HCT116 (cell line): ENCODE measurements at regions not wholly inside any gene's neighbourhood (a gene's known extent, or its start where the extent isn't known, plus 50 kb on each side); places are given as distances from the start of the nearest gene placed in this dataset.
A peak's percentile ranks its signal among the peaks of the same experiment; 100 is the strongest.

ENCODE experiments used
- CEBPB ChIP-seq: IDR thresholded peaks from 2 replicates; pipeline ENCODE4 v1.6.1; 2012; ENCODE audit warnings: low read depth
- EZH2 ChIP-seq: fragments of 200-600 bp; sonication (generic); IDR thresholded peaks from 2 replicates; pipeline ENCODE4 v1.6.1; 2017; ENCODE audit warnings: antibody characterized with exemption, mixed run types
- EZH2phosphoT487 ChIP-seq: fragments of 200-600 bp; IDR thresholded peaks from 2 replicates; pipeline ENCODE4 v1.6.1; 2018; ENCODE audit warnings: antibody characterized with exemption, borderline replicate concordance
- MAX ChIP-seq: IDR thresholded peaks from 2 replicates; pipeline ENCODE4 v1.6.1; 2012
- POLR2A ChIP-seq: IDR thresholded peaks from 2 replicates; pipeline ENCODE4 v1.7.0; 2011; ENCODE audit warnings: borderline replicate concordance; ENCODE audit not compliant: insufficient read depth, insufficient read length; ENCODE audit errors: extremely low read depth
- POLR2AphosphoS5 ChIP-seq: IDR thresholded peaks from 2 replicates; pipeline ENCODE4 v1.6.1; 2011; ENCODE audit warnings: mild to moderate bottlenecking, low read depth, low read length, moderate library complexity
- SRF ChIP-seq: IDR thresholded peaks from 2 replicates; pipeline ENCODE4 v1.6.1; 2012; ENCODE audit warnings: low read depth
- TF ChIP-seq, protein P1 (sequence below), 3 experiments: fragments of 200-600 bp in 1 of 3; sonication (generic) in 1 of 3; IDR thresholded peaks in 2 of 3; conservative IDR thresholded peaks in 1 of 3; 2 replicates each; pipeline ENCODE4 v1.5.1; 2012 to 2017; ENCODE audit warnings: low read depth in 2 of 3, low read length in 2 of 3, antibody characterized with exemption in 1 of 3, borderline replicate concordance in 1 of 3, control low read depth in 1 of 3, mild to moderate bottlenecking in 1 of 3, mixed read lengths in 1 of 3, mixed run types in 1 of 3, moderate library complexity in 1 of 3; ENCODE audit not compliant: insufficient read depth in 1 of 3

GRCh38 chr3:8097690-8098089 lies 403.9 kb upstream of the LMCD1 start:
- no peak for TF ChIP-seq POLR2AphosphoS5
- TF ChIP-seq EZH2: no peak
- TF ChIP-seq, protein P1, sequence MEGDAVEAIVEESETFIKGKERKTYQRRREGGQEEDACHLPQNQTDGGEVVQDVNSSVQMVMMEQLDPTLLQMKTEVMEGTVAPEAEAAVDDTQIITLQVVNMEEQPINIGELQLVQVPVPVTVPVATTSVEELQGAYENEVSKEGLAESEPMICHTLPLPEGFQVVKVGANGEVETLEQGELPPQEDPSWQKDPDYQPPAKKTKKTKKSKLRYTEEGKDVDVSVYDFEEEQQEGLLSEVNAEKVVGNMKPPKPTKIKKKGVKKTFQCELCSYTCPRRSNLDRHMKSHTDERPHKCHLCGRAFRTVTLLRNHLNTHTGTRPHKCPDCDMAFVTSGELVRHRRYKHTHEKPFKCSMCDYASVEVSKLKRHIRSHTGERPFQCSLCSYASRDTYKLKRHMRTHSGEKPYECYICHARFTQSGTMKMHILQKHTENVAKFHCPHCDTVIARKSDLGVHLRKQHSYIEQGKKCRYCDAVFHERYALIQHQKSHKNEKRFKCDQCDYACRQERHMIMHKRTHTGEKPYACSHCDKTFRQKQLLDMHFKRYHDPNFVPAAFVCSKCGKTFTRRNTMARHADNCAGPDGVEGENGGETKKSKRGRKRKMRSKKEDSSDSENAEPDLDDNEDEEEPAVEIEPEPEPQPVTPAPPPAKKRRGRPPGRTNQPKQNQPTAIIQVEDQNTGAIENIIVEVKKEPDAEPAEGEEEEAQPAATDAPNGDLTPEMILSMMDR (IDR thresholded peaks at IDR 0.05 in 2 of 3, conservative IDR thresholded peaks at IDR 0.05 in 1 of 3; ENCODE audit: borderline replicate concordance in 1 of 3, insufficient read depth in 1 of 3, low read depth in 2 of 3, low read length in 2 of 3): peak; percentile 17 to 48 (median 30); a peak in 3 of 6 replicates
- TF ChIP-seq SRF: no peak
- TF ChIP-seq MAX: no peak
- no peak for TF ChIP-seq POLR2A
- TF ChIP-seq EZH2phosphoT487: no peak
- no peak for TF ChIP-seq CEBPB
